ENCODE measurements at regions not wholly inside any gene's neighbourhood (a gene's known extent, or its start where the extent isn't known, plus 50 kb on each side); places are given as distances from the start of the nearest gene placed in this dataset.

GRCh38 chr15:87537295-87537694, 719.2 kb downstream of the NTRK3 start:
- H3K9me3 ChIP-seq (ENCODE audit: control insufficient read depth, insufficient read depth, low read length), result 0 out of 2 replicates have a peak, but pooled peaks cover 4% of the 10 kb centered on the region
- H3K18ac ChIP-seq (ENCODE audit: low read depth, low read length), result no peak overlapping the region
- in situ Hi-C loops (cut with MboI; ENCODE audit: low sequenced_read_pairs), result no loop called here
- no TSS peak for BruUV-seq (replicated peaks)
- H2BK5ac ChIP-seq (ENCODE audit: low read depth, low read length, poor library complexity, severe bottlenecking), result no peak overlapping the region
- no peaks in the 10 kb centered on the region for H3K4me1 ChIP-seq (ENCODE audit: control insufficient read depth, insufficient read depth, low read length)
- no peak overlapping the region for H3K4ac ChIP-seq (ENCODE audit: low read depth, low read length)
- H3K79me1 ChIP-seq (ENCODE audit: low read depth in 1 of 2, low read length in 2 of 2), result no peaks in the 10 kb centered on the region
- no peak overlapping the region for H3K56ac ChIP-seq (ENCODE audit: extremely low read depth, insufficient read depth, low read length)
- H3K36me3 ChIP-seq (ENCODE audit: control insufficient read depth, insufficient read depth, low read length), result no peaks in the 10 kb centered on the region
- no peak overlapping the region for H2AK9ac ChIP-seq (replicated peaks; ENCODE audit: low read depth, low read length, poor library complexity)
- H4K20me1 ChIP-seq (ENCODE audit: insufficient read depth, low read length), result no peaks in the 10 kb centered on the region
- dilution Hi-C loops (cut with HindIII; ENCODE audit: low sequenced_read_pairs, unreplicated experiment), result no loop called here
- no CpG with 5 or more reads among the region's 1 CpG for whole genome bisulfite sequencing, 2 experiments (ENCODE audit: extremely low coverage in 2 of 2, insufficient read length in 1 of 2)
- H4K8ac ChIP-seq (ENCODE audit: low read depth in 2 of 2, low read length in 2 of 2), result no peak overlapping the region
- no peak for TF ChIP-seq MAFK (IDR thresholded peaks at IDR 0.05; ENCODE audit: low read depth, low read length)
- no peak for TF ChIP-seq MXI1 (IDR thresholded peaks at IDR 0.05; ENCODE audit: borderline replicate concordance, low read depth, low read length)
- TF ChIP-seq RFX5 (IDR thresholded peaks at IDR 0.05; ENCODE audit: low read depth, low read length), result no peak
- no peak for TF ChIP-seq CHD1 (IDR thresholded peaks at IDR 0.05; ENCODE audit: low read depth, low read length)
- TF ChIP-seq RAD21 (IDR thresholded peaks at IDR 0.05; ENCODE audit: low read length), result no peak
- TF ChIP-seq SMC3 (IDR thresholded peaks at IDR 0.05; ENCODE audit: low read depth, low read length), result no peak
- no peak for TF ChIP-seq CTCF (conservative IDR thresholded peaks at IDR 0.05; ENCODE audit: low read depth, low read length)
- TF ChIP-seq USF2 (IDR thresholded peaks at IDR 0.05; ENCODE audit: low read depth, low read length), result no peak
- no peak for TF ChIP-seq POLR2A (IDR thresholded peaks at IDR 0.05; ENCODE audit: low read depth, low read length)
- no peak for TF ChIP-seq RCOR1 (IDR thresholded peaks at IDR 0.05; ENCODE audit: insufficient replicate concordance, low read length)
- TF ChIP-seq, protein P1, sequence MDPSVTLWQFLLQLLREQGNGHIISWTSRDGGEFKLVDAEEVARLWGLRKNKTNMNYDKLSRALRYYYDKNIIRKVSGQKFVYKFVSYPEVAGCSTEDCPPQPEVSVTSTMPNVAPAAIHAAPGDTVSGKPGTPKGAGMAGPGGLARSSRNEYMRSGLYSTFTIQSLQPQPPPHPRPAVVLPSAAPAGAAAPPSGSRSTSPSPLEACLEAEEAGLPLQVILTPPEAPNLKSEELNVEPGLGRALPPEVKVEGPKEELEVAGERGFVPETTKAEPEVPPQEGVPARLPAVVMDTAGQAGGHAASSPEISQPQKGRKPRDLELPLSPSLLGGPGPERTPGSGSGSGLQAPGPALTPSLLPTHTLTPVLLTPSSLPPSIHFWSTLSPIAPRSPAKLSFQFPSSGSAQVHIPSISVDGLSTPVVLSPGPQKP (IDR thresholded peaks at IDR 0.05; ENCODE audit: borderline replicate concordance, low read depth, low read length), result no peak
- no peak for TF ChIP-seq MAZ (IDR thresholded peaks at IDR 0.05; ENCODE audit: borderline replicate concordance, low read depth, low read length)
- no peak for TF ChIP-seq BHLHE40 (IDR thresholded peaks at IDR 0.05; ENCODE audit: low read depth, low read length)
- no peak for TF ChIP-seq CEBPB (IDR thresholded peaks at IDR 0.05; ENCODE audit: low read depth, low read length)
- no peak overlapping the region for H4K91ac ChIP-seq (ENCODE audit: insufficient read depth, low read depth, low read length)
- H3K23ac ChIP-seq (ENCODE audit: low read depth, low read length), result no peak overlapping the region
- no peak overlapping the region for H3K4me2 ChIP-seq (ENCODE audit: low read depth, low read length)
- ChIA-PET POLR2A (ENCODE audit: unreplicated experiment) (no interaction called here), CTCF (no interaction called here)
- H3K9ac ChIP-seq (ENCODE audit: low read depth, low read length), result no peak overlapping the region
- intact Hi-C loops (cut with micrococcal nuclease), result no loop called here
- H3K9me1 ChIP-seq (ENCODE audit: insufficient read depth, low read length), result no peaks in the 10 kb centered on the region
- no peak overlapping the region for H4K5ac ChIP-seq (ENCODE audit: low read depth, low read length)
- H2BK120ac ChIP-seq (ENCODE audit: low read depth, low read length), result no peak overlapping the region
- no peaks in the 10 kb centered on the region for H3K27me3 ChIP-seq (ENCODE audit: control insufficient read depth, insufficient read depth, low read length)
- no peak overlapping the region for H2AFZ ChIP-seq (replicated peaks; ENCODE audit: low read length, poor library complexity)
- no peak overlapping the region for H3K27ac ChIP-seq (ENCODE audit: insufficient read depth, low read length)
- H3K14ac ChIP-seq (replicated peaks; ENCODE audit: low read depth, low read length), result no peak overlapping the region
- no peak overlapping the region for H2BK15ac ChIP-seq (ENCODE audit: low read depth, low read length)
- ATAC-seq (ENCODE audit: low read depth), result no peak
- H3K4me3 ChIP-seq (ENCODE audit: insufficient read depth, low read depth, low read length), result no peak overlapping the region
- DNase-seq, result no peak
- H2BK20ac ChIP-seq (ENCODE audit: low read depth, low read length), result no peak overlapping the region
- H2AK5ac ChIP-seq (ENCODE audit: low read depth, low read length), result no peak overlapping the region
